GM12878 (cell line): ENCODE measurements at regions not wholly inside any gene's neighbourhood (a gene's known extent, or its start where the extent isn't known, plus 50 kb on each side); places are given as distances from the start of the nearest gene placed in this dataset.

Experiments used
- ATAC-seq: fragments of 200-7000 bp; cut with Tn5 transposase; 3 replicates; pipeline ENCODE4 v1.9.1; 2020; ENCODE audit warnings: mild to moderate bottlenecking, moderate library complexity
- BruUV-seq: library from RNA; stranded (reverse); fragments of 400-500 nt; replicated peaks from 2 replicates; lab custom pipeline; 2021; lab: Mats Ljungman, UMichigan
- CTCF ChIA-PET: fragments of 300-600 bp; sonication (Branson Sonifier 250); formaldehyde crosslinking; extraction: SDS; loops from one replicate; lab custom pipeline; 2021; ENCODE audit warnings: inconsistent platforms; lab: Yijun Ruan, JAX
- POLR2A ChIA-PET: fragments of 350-600 bp; formaldehyde crosslinking; extraction: SDS; loops from one replicate; lab custom pipeline; 2021; ENCODE audit warnings: inconsistent platforms; lab: Charles Lee
- RAD21 ChIA-PET: fragments of 300-600 bp; sonication (Branson Sonifier 250); formaldehyde crosslinking; loops from one replicate; lab custom pipeline; 2023; ENCODE audit warnings: antibody characterized with exemption; ENCODE audit not compliant: unreplicated experiment; lab: Charles Lee
- SMC1A ChIA-PET: fragments of 300-600 bp; sonication (Branson Sonifier 250); formaldehyde crosslinking; loops from one replicate; lab custom pipeline; 2023; ENCODE audit not compliant: unreplicated experiment, uncharacterized antibody; lab: Charles Lee
- DNase-seq: peaks from one replicate; pipeline ENCODE4 v3.0.0-alpha.2; 2011; ENCODE audit warnings: low read depth, low spot score
- FAIRE-seq: peaks from 3 replicates; lab custom pipeline; 2011; peaks lifted over from hg19 to GRCh38; lab: Jason Lieb, UNC
- H2AFZ ChIP-seq: 2 replicates; pipeline ENCODE4 v1.6.0; 2011; ENCODE audit warnings: low read depth, low read length, control low read depth; ENCODE audit not compliant: control insufficient read depth
- H3K27ac ChIP-seq: 2 replicates; pipeline ENCODE4 v1.5.1; 2011; ENCODE audit warnings: control low read depth; ENCODE audit not compliant: control insufficient read depth, insufficient read depth
- H3K27me3 ChIP-seq, 2 experiments: replicated peaks in 1 of 2; 2 replicates each; pipeline versions ENCODE4 v1.6.0 to v1.6.1; 2011; ENCODE audit warnings: low read length in 1 of 2; ENCODE audit not compliant: control insufficient read depth in 2 of 2, insufficient read depth in 2 of 2
- H3K36me3 ChIP-seq, 2 experiments: 2 replicates each; pipeline ENCODE4 v1.5.1; 2011; ENCODE audit warnings: low read length in 1 of 2; ENCODE audit not compliant: control insufficient read depth in 2 of 2, insufficient read depth in 2 of 2
- H3K4me1 ChIP-seq: 2 replicates; pipeline ENCODE4 v1.6.1; 2011; ENCODE audit warnings: mild to moderate bottlenecking, low read length, moderate library complexity, mixed read lengths; ENCODE audit not compliant: control insufficient read depth, insufficient read depth
- H3K4me2 ChIP-seq: 2 replicates; pipeline ENCODE4 v1.6.0; 2011; ENCODE audit warnings: control low read depth; ENCODE audit not compliant: control insufficient read depth, insufficient read depth
- H3K4me3 ChIP-seq: fragments of 200-600 bp; sonication (generic); 2 replicates; pipeline ENCODE4 v1.5.1; 2016
- H3K79me2 ChIP-seq: 2 replicates; pipeline ENCODE4 v1.6.0; 2011; ENCODE audit warnings: low read length; ENCODE audit not compliant: control insufficient read depth, insufficient read depth
- H3K9ac ChIP-seq: 2 replicates; pipeline ENCODE4 v1.8.0; 2011; ENCODE audit warnings: low read length, control low read depth, mixed read lengths; ENCODE audit not compliant: control insufficient read depth, insufficient read depth
- H3K9me3 ChIP-seq: replicated peaks from 3 replicates; pipeline ENCODE4 v1.5.1; 2011; ENCODE audit warnings: mild to moderate bottlenecking, low read length; ENCODE audit not compliant: control insufficient read depth, insufficient read depth
- H4K20me1 ChIP-seq: 2 replicates; pipeline ENCODE4 v1.6.0; 2011; ENCODE audit not compliant: control insufficient read depth, insufficient read depth
- CREB1 ChIP-seq: IDR thresholded peaks from 2 replicates; pipeline ENCODE4 v1.6.1; 2012; ENCODE audit warnings: low read depth, mild to moderate bottlenecking, inconsistent platforms
- IKZF1 ChIP-seq: fragments of 450-650 bp; conservative IDR thresholded peaks from 2 replicates; pipeline ENCODE4 v1.6.1; 2017; ENCODE audit warnings: antibody characterized with exemption, mild to moderate bottlenecking
- JUNB ChIP-seq: IDR thresholded peaks from 2 replicates; pipeline ENCODE4 v1.6.1; 2016; ENCODE audit warnings: antibody characterized with exemption, mild to moderate bottlenecking
- JUND ChIP-seq: IDR thresholded peaks from 2 replicates; pipeline ENCODE4 v1.6.1; 2012; ENCODE audit warnings: low read depth, mild to moderate bottlenecking, low read length, improper control_type of control experiment, moderate library complexity
- PAX5 ChIP-seq: IDR thresholded peaks from 2 replicates; pipeline ENCODE4 v1.6.1; 2011; ENCODE audit warnings: low read depth, low read length, borderline replicate concordance
- RCOR1 ChIP-seq: conservative IDR thresholded peaks from 2 replicates; pipeline ENCODE4 v1.6.1; 2012; ENCODE audit warnings: low read depth, low read length, improper control_type of control experiment
- STAT1 ChIP-seq: fragments of 450-650 bp; conservative IDR thresholded peaks from 2 replicates; pipeline ENCODE4 v1.6.1; 2014; ENCODE audit warnings: antibody characterized with exemption, mild to moderate bottlenecking
- TBL1XR1 ChIP-seq: IDR thresholded peaks from 2 replicates; pipeline ENCODE4 v1.6.1; 2012; ENCODE audit warnings: low read depth, low read length, improper control_type of control experiment
- TCF3 ChIP-seq: IDR thresholded peaks from 2 replicates; pipeline ENCODE4 v1.6.1; 2012; ENCODE audit warnings: low read depth, mild to moderate bottlenecking, low read length, borderline replicate concordance; ENCODE audit not compliant: insufficient read depth
- WGBS: methylation state at CpG from one replicate; pipeline ENCODE4 v1.1.6; 2016; ENCODE audit warnings: low lambda C conversion rate; ENCODE audit not compliant: insufficient replicate concordance, insufficient coverage; ENCODE audit errors: missing lambda C conversion rate; 5-methylcytosine and 5-hydroxymethylcytosine counted together
- in situ Hi-C: fragments of 300-500 bp; cut with MboI; formaldehyde crosslinking; loops from 9 replicates; pipeline ENCODE4 v1.14.3; 2018; ENCODE audit warnings: mixed read lengths
- intact Hi-C: fragments of 100-400 bp; cut with micrococcal nuclease; formaldehyde crosslinking; loops from one replicate; pipeline ENCODE4 v1.14.2; 2022; ENCODE audit not compliant: unreplicated experiment
- TF ChIP-seq, protein P1 (sequence below): fragments of 450-650 bp; IDR thresholded peaks from 2 replicates; pipeline ENCODE4 v1.6.1; 2017; ENCODE audit warnings: mild to moderate bottlenecking, low read depth, inconsistent platforms; ENCODE audit not compliant: poor library complexity, severe bottlenecking
- TF ChIP-seq, protein P2 (sequence below): fragments of 450-650 bp; IDR thresholded peaks from 2 replicates; pipeline ENCODE4 v1.6.1; 2017; ENCODE audit warnings: antibody characterized with exemption, mild to moderate bottlenecking, moderate library complexity

DNA sequence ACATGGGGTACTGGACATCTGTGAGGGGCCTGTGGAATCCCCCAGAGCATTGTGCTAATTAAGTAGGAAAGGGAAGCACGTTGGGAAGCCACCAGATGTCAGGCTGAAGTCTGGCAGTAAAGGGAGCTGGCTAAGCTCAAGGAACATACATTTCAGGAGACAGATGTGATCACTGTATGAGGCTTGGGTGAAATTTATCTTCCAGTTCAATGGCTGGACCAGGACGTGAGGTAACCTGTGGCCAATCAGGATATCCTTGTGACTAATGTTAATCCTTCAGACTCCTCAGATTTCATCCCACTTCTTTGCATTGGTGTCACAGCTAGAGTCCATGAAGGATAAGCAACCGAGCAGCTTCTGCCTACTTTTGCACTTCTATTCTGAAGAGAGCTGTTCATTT lies 110.2 kb upstream of the APP start:
- POLR2A ChIA-PET = no interaction called here
- DNase-seq (no peak), FAIRE-seq (no peak), ATAC-seq (no peak)
- in situ Hi-C loops (no loop called here), intact Hi-C loops (no loop called here)
- no peaks in the 10 kb centered on the region for H3K79me2 ChIP-seq
- H4K20me1 ChIP-seq = no peaks in the 10 kb centered on the region
- no peaks in the 10 kb centered on the region for H3K27me3 ChIP-seq
- H3K4me1 ChIP-seq = no peaks in the 10 kb centered on the region
- H3K4me2 ChIP-seq = no peak overlapping the region
- H3K27ac ChIP-seq = no peak overlapping the region
- no peak for TF ChIP-seq PAX5
- TF ChIP-seq IKZF1 = no peak
- TF ChIP-seq STAT1 = no peak
- TF ChIP-seq CREB1 = no peak
- TF ChIP-seq, protein P1, sequence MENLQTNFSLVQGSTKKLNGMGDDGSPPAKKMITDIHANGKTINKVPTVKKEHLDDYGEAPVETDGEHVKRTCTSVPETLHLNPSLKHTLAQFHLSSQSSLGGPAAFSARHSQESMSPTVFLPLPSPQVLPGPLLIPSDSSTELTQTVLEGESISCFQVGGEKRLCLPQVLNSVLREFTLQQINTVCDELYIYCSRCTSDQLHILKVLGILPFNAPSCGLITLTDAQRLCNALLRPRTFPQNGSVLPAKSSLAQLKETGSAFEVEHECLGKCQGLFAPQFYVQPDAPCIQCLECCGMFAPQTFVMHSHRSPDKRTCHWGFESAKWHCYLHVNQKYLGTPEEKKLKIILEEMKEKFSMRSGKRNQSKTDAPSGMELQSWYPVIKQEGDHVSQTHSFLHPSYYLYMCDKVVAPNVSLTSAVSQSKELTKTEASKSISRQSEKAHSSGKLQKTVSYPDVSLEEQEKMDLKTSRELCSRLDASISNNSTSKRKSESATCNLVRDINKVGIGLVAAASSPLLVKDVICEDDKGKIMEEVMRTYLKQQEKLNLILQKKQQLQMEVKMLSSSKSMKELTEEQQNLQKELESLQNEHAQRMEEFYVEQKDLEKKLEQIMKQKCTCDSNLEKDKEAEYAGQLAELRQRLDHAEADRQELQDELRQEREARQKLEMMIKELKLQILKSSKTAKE = no peak
- TF ChIP-seq RCOR1 = no peak
- TF ChIP-seq TCF3 = no peak
- TF ChIP-seq JUNB = no peak
- no peak for TF ChIP-seq JUND
- no peak for TF ChIP-seq TBL1XR1
- TF ChIP-seq, protein P2, sequence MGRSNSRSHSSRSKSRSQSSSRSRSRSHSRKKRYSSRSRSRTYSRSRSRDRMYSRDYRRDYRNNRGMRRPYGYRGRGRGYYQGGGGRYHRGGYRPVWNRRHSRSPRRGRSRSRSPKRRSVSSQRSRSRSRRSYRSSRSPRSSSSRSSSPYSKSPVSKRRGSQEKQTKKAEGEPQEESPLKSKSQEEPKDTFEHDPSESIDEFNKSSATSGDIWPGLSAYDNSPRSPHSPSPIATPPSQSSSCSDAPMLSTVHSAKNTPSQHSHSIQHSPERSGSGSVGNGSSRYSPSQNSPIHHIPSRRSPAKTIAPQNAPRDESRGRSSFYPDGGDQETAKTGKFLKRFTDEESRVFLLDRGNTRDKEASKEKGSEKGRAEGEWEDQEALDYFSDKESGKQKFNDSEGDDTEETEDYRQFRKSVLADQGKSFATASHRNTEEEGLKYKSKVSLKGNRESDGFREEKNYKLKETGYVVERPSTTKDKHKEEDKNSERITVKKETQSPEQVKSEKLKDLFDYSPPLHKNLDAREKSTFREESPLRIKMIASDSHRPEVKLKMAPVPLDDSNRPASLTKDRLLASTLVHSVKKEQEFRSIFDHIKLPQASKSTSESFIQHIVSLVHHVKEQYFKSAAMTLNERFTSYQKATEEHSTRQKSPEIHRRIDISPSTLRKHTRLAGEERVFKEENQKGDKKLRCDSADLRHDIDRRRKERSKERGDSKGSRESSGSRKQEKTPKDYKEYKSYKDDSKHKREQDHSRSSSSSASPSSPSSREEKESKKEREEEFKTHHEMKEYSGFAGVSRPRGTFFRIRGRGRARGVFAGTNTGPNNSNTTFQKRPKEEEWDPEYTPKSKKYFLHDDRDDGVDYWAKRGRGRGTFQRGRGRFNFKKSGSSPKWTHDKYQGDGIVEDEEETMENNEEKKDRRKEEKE = no peak
- no peak overlapping the region for H3K4me3 ChIP-seq
- CTCF ChIA-PET = no interaction called here
- SMC1A ChIA-PET = no interaction called here
- 8% methylated on average over 3 of the region's 3 CpGs for whole genome bisulfite sequencing
- RAD21 ChIA-PET = no interaction called here
- no peak overlapping the region for H3K9ac ChIP-seq
- no peaks in the 10 kb centered on the region for H3K36me3 ChIP-seq
- BruUV-seq = no TSS peak
- no peak overlapping the region for H2AFZ ChIP-seq
- H3K9me3 ChIP-seq = no peaks in the 10 kb centered on the region
